NCI-H2227 (cell line): ENCODE measurements at regions not wholly inside any gene's neighbourhood (a gene's known extent, or its start where the extent isn't known, plus 50 kb on each side); places are given as distances from the start of the nearest gene placed in this dataset.

ENCODE experiments used
- DNase-seq: peaks from one replicate; lab custom pipeline; 2025; ENCODE audit not compliant: unreplicated experiment; lab: John Stamatoyannopoulos, UW

DNA sequence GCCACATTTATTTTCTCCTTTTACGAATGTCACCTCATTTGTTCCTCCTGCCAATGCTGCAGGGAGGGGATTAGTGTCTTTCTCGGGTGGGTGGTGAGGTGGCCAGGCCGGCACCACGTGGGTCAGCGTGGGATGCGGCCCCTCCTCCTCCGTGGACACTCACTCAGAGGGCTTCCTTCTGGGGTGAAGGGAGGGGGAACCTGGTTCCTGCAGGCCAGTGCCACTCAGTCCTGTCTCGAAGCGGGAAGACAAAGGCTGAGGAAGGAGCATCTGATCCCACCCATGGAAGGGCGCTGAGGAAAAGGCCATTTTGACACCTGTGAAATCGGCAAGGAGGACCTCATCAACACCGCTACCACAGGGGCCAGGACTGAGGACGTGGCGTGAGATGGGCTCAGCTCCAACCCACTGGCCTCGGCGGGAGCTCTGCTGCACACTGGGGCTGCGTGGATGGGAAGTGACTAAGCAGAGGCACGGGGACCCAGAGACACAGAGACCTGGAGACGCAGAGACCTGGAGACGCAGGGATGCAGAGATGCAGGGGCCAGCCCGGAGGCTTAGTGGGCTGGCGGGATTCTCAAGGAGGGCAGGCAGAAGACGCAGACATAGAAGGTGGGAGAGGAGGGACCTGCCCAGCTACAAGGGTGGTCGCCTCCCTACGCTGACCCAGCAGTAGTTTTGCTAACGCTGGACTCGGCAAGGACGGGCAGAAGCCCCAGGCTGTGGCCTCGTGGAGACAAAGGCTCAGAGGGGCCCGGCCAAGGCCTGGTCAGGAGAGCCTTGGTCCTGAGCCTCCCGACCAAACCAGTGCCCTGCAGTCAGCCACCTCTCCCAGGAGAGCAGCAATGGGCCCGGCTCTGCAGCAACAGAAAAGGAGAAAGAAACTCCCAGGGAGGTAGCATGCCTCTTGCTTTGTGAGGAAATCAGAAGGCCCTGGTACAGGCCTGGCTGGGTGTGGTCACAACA, 1071.2 kb downstream of the BRD1 start:
- no peak for DNase-seq

DNA sequence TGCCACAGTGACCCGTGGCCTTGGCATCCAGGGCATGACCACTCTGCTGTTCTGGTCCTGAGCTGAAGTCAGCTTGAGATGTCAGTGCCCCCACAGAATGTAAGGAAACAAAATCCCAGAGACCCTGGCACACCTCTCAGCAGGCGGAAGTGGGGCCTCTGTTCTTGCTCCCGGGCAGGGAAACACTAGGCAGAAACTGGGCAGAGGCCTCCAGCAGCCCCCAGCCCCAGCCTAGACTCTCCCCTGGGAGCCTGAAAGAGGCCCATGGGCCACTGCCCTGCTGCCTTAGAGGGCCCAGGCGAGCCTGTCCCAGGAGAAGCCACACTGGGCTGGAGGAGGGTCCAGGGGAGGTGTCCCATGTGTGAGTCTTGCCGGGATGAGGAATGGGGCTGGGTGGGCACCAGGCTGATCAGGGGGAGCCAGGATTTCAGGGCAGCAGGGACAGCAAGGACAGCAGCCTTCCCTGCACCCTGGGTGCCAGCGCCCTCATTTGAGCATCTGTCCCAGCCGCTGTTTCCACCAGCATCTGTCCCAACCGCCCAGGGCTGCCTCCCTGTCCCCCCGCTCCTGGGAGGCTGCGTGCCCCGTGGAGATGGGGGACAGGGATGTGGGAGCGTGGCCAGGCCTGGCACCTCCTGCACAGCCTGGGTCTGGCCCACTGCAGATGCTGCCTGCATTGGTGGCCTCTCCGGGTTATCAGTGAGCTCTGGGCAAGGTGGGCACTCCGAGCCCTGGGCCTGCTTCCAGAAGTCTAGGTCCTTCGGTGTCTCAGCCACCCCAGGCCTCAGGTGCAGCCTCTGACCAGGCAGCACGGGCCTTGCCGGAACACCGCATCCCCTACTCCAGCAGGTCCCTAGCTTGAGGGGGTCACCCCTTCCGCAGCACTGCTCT, 1072.4 kb downstream of the BRD1 start:
- DNase-seq, result no peak

DNA sequence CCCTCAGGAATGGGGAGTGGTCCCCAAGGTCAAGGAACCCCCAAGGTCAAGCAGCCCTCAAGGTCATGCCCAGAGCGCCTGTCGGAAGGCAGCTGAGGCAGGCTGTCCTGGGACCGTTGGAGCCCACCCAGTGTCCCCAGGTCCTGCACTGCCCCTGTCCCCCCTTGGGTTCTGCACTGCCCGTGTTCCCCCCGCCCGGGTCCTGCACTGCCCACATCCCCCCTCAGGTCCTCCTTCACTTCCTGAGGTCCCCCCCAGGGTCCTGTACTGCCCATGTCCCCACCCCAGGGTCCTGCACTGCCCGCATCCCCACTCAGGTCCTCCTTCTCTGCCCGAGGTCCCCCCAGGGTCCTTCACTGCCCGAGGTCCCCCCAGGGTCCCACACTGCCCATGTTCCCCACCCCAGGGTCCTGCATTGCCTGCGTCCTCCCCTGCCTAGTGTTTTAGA, 1073.0 kb downstream of the BRD1 start:
- no peak for DNase-seq

DNA sequence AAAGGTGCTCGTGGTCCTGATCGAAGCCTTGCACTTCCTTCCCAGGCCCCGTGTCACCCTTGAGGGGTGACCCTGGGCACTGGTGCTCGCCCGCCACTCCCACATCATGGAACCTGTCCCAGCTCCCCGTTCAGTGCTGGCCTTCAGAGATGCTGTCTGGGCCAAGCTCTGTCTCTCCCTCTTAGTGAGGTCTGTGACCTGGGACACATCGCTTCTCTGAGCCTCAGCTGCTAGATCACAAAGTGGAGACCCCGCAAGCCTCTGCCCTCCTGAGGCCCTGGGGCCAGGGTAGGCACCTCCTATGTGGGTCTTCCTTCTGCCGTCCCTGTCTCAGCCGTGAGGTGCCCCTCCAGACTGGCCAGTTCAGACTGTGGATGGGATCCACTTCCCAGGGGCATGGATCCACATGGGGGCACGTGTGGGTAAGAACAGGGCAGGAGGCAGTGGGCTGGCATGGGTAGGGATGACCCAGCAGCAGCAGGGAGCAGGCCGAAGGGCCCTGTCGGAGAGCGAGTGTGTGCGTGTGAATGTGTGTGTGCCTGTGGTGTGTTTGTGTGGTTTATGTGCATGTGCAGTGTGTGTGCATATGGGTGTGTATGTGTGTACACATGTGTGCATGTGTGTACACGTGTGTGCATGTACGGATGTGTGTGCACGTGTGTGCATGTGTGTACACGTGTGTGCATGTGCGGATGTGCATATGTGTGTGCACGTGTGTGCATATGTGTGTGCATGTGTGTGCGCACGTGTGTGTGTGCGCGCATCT, 1073.7 kb downstream of the BRD1 start:
- no peak for DNase-seq

DNA sequence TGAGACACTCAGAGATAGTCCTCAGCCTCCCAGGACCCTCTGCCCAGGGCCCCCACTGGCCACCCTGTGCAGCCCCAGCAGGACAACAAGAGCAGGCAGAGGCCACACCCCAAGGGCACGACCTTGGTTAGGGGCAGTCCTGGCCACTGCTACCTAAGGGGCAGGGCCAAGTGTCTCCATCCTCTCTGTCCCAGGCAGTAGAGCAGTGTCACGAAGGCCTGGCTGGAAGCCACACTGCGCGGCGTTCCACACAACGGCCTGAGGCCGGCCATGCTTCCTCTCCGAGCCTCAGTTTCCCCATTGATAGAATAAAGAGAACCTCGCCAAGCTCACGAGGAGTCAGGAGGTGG, 1074.3 kb downstream of the BRD1 start:
- DNase-seq, result no peak

DNA sequence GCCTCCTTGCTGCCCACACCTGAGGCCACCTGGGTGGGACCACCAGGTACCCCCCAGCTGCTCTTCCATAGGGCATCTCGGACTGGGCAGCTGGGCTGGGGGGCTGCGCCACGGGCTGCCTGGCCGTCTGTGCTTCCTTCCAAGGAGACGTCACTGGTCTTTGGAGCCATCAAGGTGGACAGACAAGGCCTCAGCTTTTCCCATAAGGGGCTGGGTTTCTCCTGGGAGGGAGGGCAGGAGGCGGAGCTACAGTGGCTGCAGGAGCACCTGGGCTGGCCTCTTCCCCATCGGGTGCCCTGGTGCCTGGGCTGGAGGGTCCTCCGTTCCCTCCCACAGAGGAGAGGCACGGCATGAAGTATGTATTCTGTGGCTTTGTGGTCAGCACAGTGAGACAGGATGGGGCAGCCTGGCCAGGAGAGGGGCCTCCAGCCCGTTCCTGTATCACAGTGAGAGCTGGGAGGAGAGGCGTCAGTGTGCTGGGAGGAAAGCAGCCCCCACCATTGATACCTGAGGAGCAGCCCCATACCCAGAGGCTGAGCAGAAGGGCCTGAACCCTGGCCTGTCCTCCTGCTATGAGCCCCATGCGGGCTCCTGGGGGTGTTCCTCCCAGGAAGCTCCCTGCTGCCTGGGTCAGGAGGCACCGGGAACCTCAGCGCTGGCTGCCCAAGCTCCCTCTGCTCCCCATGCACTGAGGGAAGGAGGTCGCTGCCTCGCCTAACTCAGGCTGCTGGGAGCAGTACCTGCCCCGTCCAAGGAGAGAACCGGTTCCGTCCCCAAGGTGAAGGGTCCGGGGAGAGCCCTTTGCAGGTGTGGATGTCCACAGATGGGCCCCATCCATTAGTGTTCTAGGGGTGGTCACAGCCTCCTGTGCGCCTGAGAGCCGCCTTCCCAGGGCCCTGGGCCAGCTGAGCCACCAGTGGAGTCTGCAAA, 1075.0 kb downstream of the BRD1 start:
- no peak for DNase-seq

DNA sequence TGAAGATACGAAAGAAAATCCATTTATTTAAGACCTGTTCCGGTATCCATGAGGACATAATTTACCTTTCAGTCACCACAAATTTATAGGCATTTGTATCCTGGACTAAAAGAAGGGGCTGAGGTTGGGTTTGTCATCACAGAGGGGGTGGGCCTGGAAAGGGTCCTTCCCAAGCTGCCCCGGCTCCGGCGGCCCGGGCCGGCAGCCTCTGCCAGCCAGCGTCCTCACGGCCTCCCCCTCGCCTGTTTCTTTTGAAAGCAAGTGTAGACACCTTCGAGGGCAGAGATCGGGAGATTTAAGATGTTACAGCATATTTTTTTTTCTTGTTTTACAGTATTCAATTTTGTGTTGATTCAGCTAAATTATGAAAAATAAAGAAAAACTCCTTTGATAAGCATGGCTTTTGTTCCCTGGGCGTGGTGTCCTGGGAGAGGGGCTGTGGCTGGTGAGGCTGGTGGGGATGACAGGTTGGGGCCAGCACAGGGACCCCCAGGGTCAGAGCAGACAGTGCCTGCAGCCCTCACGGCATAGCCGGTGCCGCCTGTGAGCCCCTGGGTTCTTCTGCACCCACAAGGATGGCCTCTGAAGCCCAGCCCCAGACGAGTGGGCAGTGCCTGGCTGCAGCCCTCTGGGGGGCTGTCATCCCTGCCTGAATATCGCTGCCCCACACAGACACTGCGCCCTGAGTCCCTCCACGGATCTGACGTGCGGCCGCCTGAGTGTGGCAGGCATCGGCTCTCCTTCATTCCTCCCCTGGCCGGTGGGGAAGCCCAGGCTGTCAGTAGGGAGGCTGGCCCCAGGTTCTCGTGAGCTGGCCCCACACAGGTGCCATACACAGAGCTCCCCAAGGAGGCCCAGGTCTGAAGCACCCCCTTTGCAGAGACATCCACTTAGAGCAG, 1075.9 kb downstream of the BRD1 start:
- DNase-seq, result no peak

DNA sequence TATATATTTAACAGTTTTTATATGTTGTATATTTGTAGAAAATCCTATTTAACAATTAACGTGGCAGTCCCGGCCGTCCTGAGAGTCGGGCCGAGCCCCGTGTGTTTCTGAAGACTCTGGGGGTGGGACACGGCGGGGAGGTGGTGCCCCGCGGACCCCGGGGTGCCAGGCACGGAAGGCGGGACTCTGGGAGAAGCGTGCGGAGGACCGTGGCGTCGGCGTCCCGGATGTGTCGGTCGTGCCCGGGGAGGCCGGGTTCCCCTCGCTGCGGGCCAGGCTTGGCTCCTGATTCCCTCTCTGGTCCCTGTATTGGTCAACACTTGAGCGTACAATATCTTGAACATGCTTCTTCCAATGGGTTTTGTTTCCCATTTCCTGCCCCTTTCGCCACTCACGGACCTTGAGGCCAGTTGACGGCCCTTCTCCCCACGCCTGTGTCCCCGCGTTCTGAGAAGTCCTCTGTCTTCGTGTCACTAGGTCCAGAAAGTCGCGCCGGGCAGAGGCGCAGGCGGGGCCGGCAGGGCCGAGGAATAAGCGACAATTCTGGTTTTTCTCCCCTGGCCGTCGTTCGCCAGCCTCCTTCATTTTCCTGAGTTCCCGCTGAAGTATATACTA, 1076.7 kb downstream of the BRD1 start:
- DNase-seq, result no peak

DNA sequence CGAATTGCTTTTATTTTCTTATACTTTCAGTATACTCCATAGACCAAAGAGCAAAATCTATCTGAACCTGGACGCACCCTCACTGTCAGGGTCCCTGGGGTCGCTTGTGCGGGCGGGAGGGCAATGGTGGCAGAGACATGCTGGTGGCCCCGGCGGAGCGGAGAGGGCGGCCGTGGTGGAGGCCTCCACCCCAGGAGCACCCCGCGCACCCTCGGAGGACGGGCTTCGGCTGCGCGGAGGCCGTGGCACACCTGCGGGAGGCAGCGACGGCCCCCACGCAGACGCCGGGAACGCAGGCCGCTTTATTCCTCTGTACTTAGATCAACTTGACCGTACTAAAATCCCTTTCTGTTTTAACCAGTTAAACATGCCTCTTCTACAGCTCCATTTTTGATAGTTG, 1077.4 kb downstream of the BRD1 start:
- DNase-seq, result no peak

DNA sequence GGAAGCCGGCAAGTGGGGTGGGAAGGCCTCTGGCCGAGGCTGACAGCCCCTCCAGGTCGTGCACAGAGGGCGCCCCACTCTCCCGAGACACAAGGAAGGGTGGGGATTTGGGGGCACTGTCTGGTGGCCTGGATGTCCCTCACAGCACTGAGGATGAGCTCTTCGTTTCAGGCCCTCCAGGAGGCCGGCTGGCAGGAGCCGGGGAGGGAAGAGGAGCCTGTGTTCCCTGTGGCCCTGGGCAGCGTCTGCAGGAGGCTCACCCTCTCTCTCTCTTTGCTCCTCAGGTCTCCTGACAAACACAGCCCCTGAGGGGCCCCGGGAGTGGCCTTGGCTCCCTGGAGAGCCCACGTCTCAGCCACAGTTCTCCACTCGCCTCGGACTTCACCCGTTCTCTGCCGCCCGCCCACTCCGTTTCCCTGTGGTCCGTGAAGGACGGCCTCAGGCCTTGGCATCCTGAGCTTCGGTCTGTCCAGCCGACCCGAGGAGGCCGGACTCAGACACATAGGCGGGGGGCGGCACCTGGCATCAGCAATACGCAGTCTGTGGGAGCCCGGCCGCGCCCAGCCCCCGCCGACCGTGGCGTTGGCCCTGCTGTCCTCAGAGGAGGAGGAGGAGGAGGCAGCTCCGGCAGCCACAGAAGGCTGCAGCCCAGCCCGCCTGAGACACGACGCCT, 1078.0 kb downstream of the BRD1 start:
- no peak for DNase-seq

DNA sequence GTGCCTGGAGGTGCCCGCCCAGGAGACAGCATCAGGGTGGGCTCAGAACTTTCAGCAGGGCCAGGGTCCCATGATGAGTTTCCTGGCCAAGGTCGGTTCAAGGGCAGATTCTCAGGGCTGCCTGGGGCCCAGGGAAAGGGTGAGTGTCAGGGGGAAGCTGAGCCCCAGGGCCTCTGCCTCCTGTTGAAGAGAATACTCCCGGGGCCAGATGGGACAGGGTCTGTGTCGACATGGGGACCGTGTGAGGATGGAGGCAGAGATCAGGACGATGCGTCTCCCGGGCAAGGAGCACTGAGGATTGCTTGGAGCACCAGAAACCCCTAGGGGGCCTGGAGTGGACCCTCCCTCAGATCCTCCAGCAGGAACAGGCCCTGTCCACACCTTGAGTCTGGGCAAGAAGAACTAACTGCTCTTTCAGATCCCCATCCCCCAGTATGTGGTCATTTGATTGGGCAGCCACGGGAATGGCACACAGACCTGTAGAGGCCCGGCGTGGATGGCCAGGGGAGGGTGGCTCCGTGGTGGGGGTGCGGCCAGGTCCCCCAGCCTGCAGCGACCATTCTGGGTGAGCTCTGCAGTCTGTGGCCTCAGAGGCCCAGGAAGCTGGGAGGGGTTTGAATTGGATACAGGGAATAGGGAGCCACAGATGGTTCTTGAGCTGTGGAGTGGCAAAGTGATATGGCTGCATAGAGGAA, 1078.7 kb downstream of the BRD1 start:
- DNase-seq, result no peak

DNA sequence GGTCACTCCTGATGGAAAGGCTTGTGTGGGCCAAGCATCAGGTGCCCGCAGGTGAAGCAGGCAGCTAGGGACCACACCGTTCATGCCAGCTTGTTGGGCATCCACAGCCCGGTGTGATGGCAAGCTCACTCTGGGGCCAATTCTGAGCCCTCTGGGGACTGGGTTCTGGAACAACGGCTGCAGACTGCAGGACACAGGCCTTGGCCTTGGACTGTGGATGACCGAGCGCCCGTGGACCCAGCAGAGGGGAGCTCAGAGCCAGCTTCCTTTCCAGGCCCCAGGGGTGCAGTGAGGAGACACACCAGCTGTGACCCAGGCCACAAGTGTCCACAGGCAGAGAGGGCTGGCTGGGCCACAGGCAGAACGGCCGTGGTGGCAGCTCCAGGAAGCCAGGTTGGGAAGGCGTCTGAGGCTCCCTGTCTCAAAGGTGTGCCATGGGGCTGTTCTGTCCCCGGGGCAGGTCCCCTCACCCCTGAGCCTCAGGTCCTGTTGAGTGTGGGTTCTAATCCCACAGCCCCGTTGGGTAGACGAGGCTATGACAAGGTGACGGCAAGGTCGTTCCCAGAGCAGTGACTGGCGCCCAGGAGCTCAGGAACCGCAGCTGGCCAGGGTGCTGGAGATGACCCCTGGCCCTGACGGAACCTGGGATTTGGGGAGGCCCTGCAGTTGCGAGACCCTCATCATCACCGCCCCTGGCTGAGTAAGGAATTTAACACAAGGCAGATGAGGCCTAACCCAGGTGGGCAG, 1079.4 kb downstream of the BRD1 start:
- DNase-seq, result no peak

DNA sequence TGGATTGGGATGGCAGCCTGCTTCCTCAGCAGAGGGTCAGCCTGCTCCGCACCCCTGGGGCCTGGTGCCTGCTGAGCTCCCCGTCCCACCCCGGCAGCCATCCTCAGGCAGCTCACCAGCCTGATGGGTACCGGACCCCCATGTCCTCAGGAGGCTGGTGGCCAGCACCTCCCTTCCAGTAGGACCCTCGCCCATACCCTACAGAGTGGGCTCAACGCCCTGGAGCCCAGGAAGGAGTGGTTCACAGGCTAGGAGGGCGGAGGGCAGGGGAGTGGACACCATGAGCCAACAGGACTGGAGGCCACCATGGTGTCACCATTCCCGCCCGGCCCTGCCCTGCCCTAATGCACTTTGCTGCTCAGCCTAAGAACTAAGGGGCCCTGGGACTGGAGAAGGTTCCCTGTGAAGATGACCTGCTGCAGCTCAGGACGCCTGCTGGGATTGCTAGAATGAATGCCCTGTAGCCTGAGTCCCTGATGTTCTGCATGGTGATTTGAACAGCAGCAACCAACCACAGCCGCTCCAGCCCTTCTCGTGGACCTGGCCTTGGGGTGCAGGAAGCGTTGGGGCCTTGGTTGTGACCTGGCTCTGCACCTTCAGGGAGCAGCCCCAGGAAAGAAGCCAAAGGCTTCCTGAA, 1080.8 kb downstream of the BRD1 start:
- no peak for DNase-seq

DNA sequence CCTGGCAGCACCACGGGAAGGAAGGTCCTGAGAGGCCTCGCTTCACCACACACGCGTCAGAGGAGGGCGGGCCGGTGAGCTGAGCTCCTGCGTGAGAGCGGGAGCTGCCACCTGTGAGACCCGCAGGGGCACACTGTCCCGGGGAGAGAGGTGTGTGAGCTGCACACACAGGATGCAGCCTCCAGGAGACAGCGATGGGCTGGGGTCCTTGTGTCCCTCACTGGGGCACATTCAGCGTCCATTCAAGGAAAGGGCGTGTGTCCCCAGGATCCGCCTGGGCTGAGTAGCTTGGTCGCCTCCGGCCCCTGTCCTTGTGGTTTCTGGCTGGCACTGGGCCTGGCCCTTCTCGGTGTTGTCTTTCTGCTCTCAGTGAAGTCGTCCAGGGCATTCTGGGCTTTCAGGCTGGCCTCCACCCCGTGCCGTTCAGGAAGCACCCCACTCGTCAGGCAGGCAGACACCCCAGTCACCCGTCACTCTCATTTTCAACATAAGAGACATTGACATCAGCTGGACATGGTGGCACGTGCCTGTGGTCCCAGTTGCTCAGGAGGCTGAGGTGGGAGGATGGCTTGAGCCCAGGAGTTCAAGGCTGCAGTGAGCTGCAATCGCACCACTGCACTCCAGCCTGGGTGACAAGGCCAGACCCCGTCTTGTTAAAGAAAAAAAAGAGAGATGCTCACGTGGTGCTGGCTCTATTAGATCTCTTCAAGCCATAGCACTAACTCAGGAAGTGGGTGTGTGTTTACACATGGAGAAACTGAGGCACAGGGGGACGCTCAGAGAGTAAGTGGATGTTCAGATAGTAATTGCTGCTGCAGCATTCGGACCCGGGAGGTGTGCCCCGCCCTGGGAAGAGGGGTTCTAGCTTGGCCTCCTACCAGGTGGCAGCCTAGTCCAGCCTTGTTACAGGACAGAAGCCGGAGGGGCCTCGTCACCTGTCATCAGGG, 1081.6 kb downstream of the BRD1 start:
- no peak for DNase-seq
